B cell (primary cell): ENCODE measurements at regions not wholly inside any gene's neighbourhood (a gene's known extent, or its start where the extent isn't known, plus 50 kb on each side); places are given as distances from the start of the nearest gene placed in this dataset.

Experiments used
- ATAC-seq: fragments of 200-7000 bp; cut with Tn5 transposase; one replicate; pipeline ENCODE4 v1.10.0; 2021; ENCODE audit warnings: low read depth, mild to moderate bottlenecking, moderate number of reproducible peaks, moderate library complexity
- CTCF ChIA-PET: fragments of 350-600 bp; sonication (Branson Sonifier 250); formaldehyde crosslinking; loops from one replicate; lab custom pipeline; 2021; ENCODE audit warnings: antibody characterized with exemption, inconsistent platforms; lab: Charles Lee
- POLR2A ChIA-PET: fragments of 350-600 bp; sonication (Branson Sonifier 250); formaldehyde crosslinking; loops from one replicate; lab custom pipeline; 2021; ENCODE audit warnings: antibody characterized with exemption; lab: Charles Lee
- DNase-seq: peaks from one replicate; pipeline ENCODE4 v3.0.0; 2013
- H2AFZ ChIP-seq: 2 replicates; pipeline ENCODE4 v1.6.1; 2012; ENCODE audit warnings: mild to moderate bottlenecking, low read depth, low read length; ENCODE audit not compliant: insufficient read depth, poor library complexity, severe bottlenecking
- H3K27ac ChIP-seq, 2 donors: 1 replicate in 1 of 2; 2 replicates in 1 of 2; pipeline ENCODE4 v1.5.1; 2012 to 2013; ENCODE audit warnings: low read length in 2 of 2, mild to moderate bottlenecking in 2 of 2, moderate library complexity in 1 of 2
- H3K27me3 ChIP-seq, 4 experiments: fragments of 200-600 bp in 1 of 4; sonication (generic) in 1 of 4; replicated peaks in 1 of 4; 1 replicate in 2 of 4; 2 replicates in 2 of 4; pipeline versions ENCODE4 v1.6.1 to v1.7.0; 2013 to 2016; ENCODE audit warnings: low read length in 3 of 4, mild to moderate bottlenecking in 2 of 4, mixed read lengths in 1 of 4, moderate library complexity in 1 of 4; ENCODE audit not compliant: insufficient read depth in 4 of 4, control insufficient read depth in 3 of 4; ENCODE audit errors: control extremely low read depth in 1 of 4
- H3K36me3 ChIP-seq, 2 experiments: replicated peaks in 1 of 2; 1 replicate in 1 of 2; 2 replicates in 1 of 2; pipeline versions ENCODE4 v1.6.1 to v1.7.1; 2013; ENCODE audit warnings: low read length in 1 of 2; ENCODE audit not compliant: insufficient read depth in 2 of 2, control insufficient read depth in 1 of 2; ENCODE audit errors: control extremely low read depth in 1 of 2, extremely low read depth in 1 of 2
- H3K4me1 ChIP-seq, 2 donors: fragments of 200-600 bp in 1 of 2; sonication (generic) in 1 of 2; 1 replicate in 1 of 2; 2 replicates in 1 of 2; pipeline versions ENCODE4 v1.5.1 to v1.6.1; 2013 to 2017; ENCODE audit warnings: low read length in 2 of 2; ENCODE audit not compliant: control insufficient read depth in 2 of 2, insufficient read depth in 2 of 2
- H3K4me2 ChIP-seq: replicated peaks from 2 replicates; pipeline ENCODE3; 2012; ENCODE audit warnings: mild to moderate bottlenecking, low read depth, low read length; ENCODE audit not compliant: poor library complexity, severe bottlenecking
- H3K4me3 ChIP-seq, 5 experiments: fragments of 200-600 bp in 1 of 5; sonication (generic) in 1 of 5; 1 replicate in 3 of 5; 2 replicates in 2 of 5; pipeline versions ENCODE4 v1.5.1 to v1.7.0; 2011 to 2016; ENCODE audit warnings: low read length in 4 of 5, mild to moderate bottlenecking in 4 of 5, low read depth in 2 of 5, control low read depth in 1 of 5, moderate library complexity in 1 of 5; ENCODE audit not compliant: insufficient read depth in 1 of 5; ENCODE audit errors: control extremely low read depth in 1 of 5, extremely low read depth in 1 of 5
- H3K79me2 ChIP-seq: fragments of 200-600 bp; sonication (generic); one replicate; pipeline ENCODE4 v1.6.0; 2016; ENCODE audit warnings: low read length; ENCODE audit not compliant: control insufficient read depth, insufficient read depth
- H3K9ac ChIP-seq: fragments of 200-600 bp; sonication (generic); 2 replicates; pipeline ENCODE4 v1.6.1; 2017; ENCODE audit warnings: mild to moderate bottlenecking, low read length, moderate library complexity
- H3K9me3 ChIP-seq, 3 donors: one replicate each; pipeline versions ENCODE4 v1.6.1 to v1.7.1; 2013; ENCODE audit warnings: low read length in 2 of 3; ENCODE audit not compliant: control insufficient read depth in 2 of 3, insufficient read depth in 1 of 3; ENCODE audit errors: control extremely low read depth in 1 of 3
- H4K20me1 ChIP-seq: 2 replicates; pipeline ENCODE4 v1.6.0; 2012; ENCODE audit warnings: mild to moderate bottlenecking, low read length; ENCODE audit not compliant: insufficient read depth, control insufficient read depth, poor library complexity, severe bottlenecking
- H3K27ac Mint-ChIP-seq: one replicate; pipeline ENCODE4 v1.8.0; 2021; ENCODE audit warnings: mixed read lengths
- H3K27me3 Mint-ChIP-seq: one replicate; pipeline ENCODE4 v1.8.0; 2021; ENCODE audit warnings: mixed read lengths
- H3K4me1 Mint-ChIP-seq: one replicate; pipeline ENCODE4 v1.8.0; 2021; ENCODE audit warnings: mixed read lengths
- H3K4me3 Mint-ChIP-seq: one replicate; pipeline ENCODE4 v1.8.0; 2021; ENCODE audit warnings: mixed read lengths
- H3K9me3 Mint-ChIP-seq: one replicate; pipeline ENCODE4 v1.8.0; 2022; ENCODE audit warnings: mixed read lengths; ENCODE audit not compliant: insufficient read depth
- CTCF ChIP-seq: fragments of 200-600 bp; IDR thresholded peaks from one replicate; pipeline ENCODE4 v1.8.0; 2022; ENCODE audit warnings: antibody characterized with exemption, mild to moderate bottlenecking
- EZH2 ChIP-seq: IDR thresholded peaks from 2 replicates; pipeline ENCODE4 v1.6.1; 2012; ENCODE audit warnings: borderline replicate concordance, low read depth, mild to moderate bottlenecking, moderate library complexity, low read length; ENCODE audit not compliant: insufficient read depth, poor library complexity, severe bottlenecking
- WGBS: methylation state at CpG from one replicate; pipeline ENCODE4 v1.1.5; 2013; ENCODE audit warnings: missing lambda C conversion rate; ENCODE audit not compliant: insufficient coverage; 5-methylcytosine and 5-hydroxymethylcytosine counted together
- intact Hi-C: fragments of 100-400 bp; cut with micrococcal nuclease; formaldehyde crosslinking; loops from one replicate; pipeline ENCODE4 v1.10.0; 2022

GRCh38 chr6:92827104-92827503, 592.3 kb downstream of the EPHA7 start:
- Histone ChIP-seq H3K9me3 (no peaks in the 10 kb centered on the region), H3K4me2 (no peak overlapping the region), H3K27me3 (no peaks in the 10 kb centered on the region), H3K27ac (no peak overlapping the region), H3K4me1 (no peaks in the 10 kb centered on the region), H2AFZ (no peak overlapping the region), H3K79me2 (no peaks in the 10 kb centered on the region), H4K20me1 (no peaks in the 10 kb centered on the region), H3K9ac (no peak overlapping the region), H3K4me3 (no peak overlapping the region), H3K36me3 (no peaks in the 10 kb centered on the region)
- no CpG with 5 or more reads among the region's 2 CpGs for WGBS
- Mint-ChIP-seq H3K27me3 (no peaks in the 10 kb centered on the region), H3K4me3 (no peak overlapping the region), H3K4me1 (no peaks in the 10 kb centered on the region), H3K27ac (no peak overlapping the region), H3K9me3 (no peaks in the 10 kb centered on the region)
- intact Hi-C loops, result no loop called here
- ATAC-seq, result no peak
- CTCF ChIA-PET, result no interaction called here
- TF ChIP-seq CTCF (no peak), EZH2 (no peak)
- DNase-seq, result no peak
- POLR2A ChIA-PET, result no interaction called here

DNA sequence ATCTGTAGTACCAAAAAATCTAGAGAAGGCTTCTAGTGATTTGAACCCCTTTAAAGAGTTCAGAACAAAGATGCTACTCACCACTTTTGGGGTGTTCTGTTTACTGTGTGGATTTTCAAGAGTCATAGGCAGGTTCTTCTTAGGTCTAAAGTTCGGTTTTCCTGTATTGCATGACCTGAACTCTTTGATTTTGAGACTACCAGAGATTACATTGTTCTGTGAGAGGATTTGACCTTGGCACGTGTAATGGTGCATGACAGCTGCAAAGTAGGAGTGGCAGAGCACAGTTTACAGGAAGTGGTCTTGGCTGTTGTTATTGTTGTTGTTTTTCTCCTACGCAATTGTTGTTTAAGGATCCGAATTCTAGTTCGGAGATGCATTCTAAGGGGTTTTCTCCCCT, 592.7 kb downstream of the EPHA7 start:
- CTCF ChIA-PET, result no interaction called here
- Histone ChIP-seq H3K36me3 (no peaks in the 10 kb centered on the region), H3K27ac (no peak overlapping the region), H3K4me3 (no peak overlapping the region), H2AFZ (no peak overlapping the region), H3K9me3 (no peaks in the 10 kb centered on the region), H3K27me3 (no peaks in the 10 kb centered on the region), H3K9ac (no peak overlapping the region), H3K4me1 (no peaks in the 10 kb centered on the region), H3K79me2 (no peaks in the 10 kb centered on the region), H3K4me2 (no peak overlapping the region), H4K20me1 (no peaks in the 10 kb centered on the region)
- Mint-ChIP-seq H3K9me3 (no peaks in the 10 kb centered on the region), H3K27ac (no peak overlapping the region), H3K27me3 (no peaks in the 10 kb centered on the region), H3K4me3 (no peak overlapping the region), H3K4me1 (no peaks in the 10 kb centered on the region)
- intact Hi-C loops, result no loop called here
- DNase-seq (no peak), ATAC-seq (no peak)
- 69% methylated on average over 2 of the region's 5 CpGs for WGBS
- TF ChIP-seq CTCF, result no peak
- no peak for TF ChIP-seq EZH2
- POLR2A ChIA-PET, result no interaction called here
